ENCODE measurements at regions not wholly inside any gene's neighbourhood (a gene's known extent, or its start where the extent isn't known, plus 50 kb on each side); places are given as distances from the start of the nearest gene placed in this dataset.

- intact Hi-C loops (cut with micrococcal nuclease): loop anchor here (5.0 kb wide), 1 partner anchor 159 kb away; no protein-coding TSS in a partner anchor
- H3K36me3 Mint-ChIP-seq (ENCODE audit: low read depth): no peaks in the 10 kb centered on the region
- H3K27ac Mint-ChIP-seq: peak overlapping the region; percentile 83
- H3K4me1 Mint-ChIP-seq (ENCODE audit: low read depth): peaks cover 26% of the 10 kb centered on the region
- H3K4me3 Mint-ChIP-seq: no peak overlapping the region
- no peaks in the 10 kb centered on the region for H3K9me3 Mint-ChIP-seq
- H3K27me3 Mint-ChIP-seq: no peaks in the 10 kb centered on the region
Observed at GRCh38 chrX:39145859-39146258, 344.6 kb downstream of the MID1IP1 start.

GRCh38 chrX:39149761-39150160, 348.5 kb downstream of the MID1IP1 start:
- intact Hi-C loops (cut with micrococcal nuclease): loop anchor here (5.0 kb wide), 4 partner anchors 162 to 482 kb away; no protein-coding TSS in a partner anchor
- Mint-ChIP-seq H3K27me3 (no peaks in the 10 kb centered on the region), H3K27ac (no peak overlapping the region), H3K4me3 (no peak overlapping the region), H3K4me1 (ENCODE audit: low read depth) (peaks cover 12% of the 10 kb centered on the region), H3K9me3 (no peaks in the 10 kb centered on the region), H3K36me3 (ENCODE audit: low read depth) (no peaks in the 10 kb centered on the region)

GRCh38 chrX:39150220-39150619, 349.0 kb downstream of the MID1IP1 start:
- peaks cover 9% of the 10 kb centered on the region for H3K4me1 Mint-ChIP-seq (ENCODE audit: low read depth)
- no peaks in the 10 kb centered on the region for H3K27me3 Mint-ChIP-seq
- H3K27ac Mint-ChIP-seq: no peak overlapping the region
- H3K9me3 Mint-ChIP-seq: no peaks in the 10 kb centered on the region
- H3K4me3 Mint-ChIP-seq: no peak overlapping the region
- no peaks in the 10 kb centered on the region for H3K36me3 Mint-ChIP-seq (ENCODE audit: low read depth)
- intact Hi-C loops (cut with micrococcal nuclease): loop anchor here (5.0 kb wide), 3 partner anchors 383 to 483 kb away; no protein-coding TSS in a partner anchor

GRCh38 chrX:39150621-39151020, 349.4 kb downstream of the MID1IP1 start:
- intact Hi-C loops (cut with micrococcal nuclease): loop anchor here (5.0 kb wide), 3 partner anchors 383 to 483 kb away; no protein-coding TSS in a partner anchor
- Mint-ChIP-seq H3K27me3 (no peaks in the 10 kb centered on the region), H3K27ac (no peak overlapping the region), H3K9me3 (no peaks in the 10 kb centered on the region), H3K36me3 (ENCODE audit: low read depth) (no peaks in the 10 kb centered on the region), H3K4me1 (ENCODE audit: low read depth) (peaks cover 9% of the 10 kb centered on the region), H3K4me3 (no peak overlapping the region)

- intact Hi-C loops (cut with micrococcal nuclease): loop anchor here (5.0 kb wide), 3 partner anchors 385 to 485 kb away; no protein-coding TSS in a partner anchor
- H3K27me3 Mint-ChIP-seq: peaks cover 3% of the 10 kb centered on the region
Observed at GRCh38 chrX:39152106-39152649, 350.9 kb downstream of the MID1IP1 start.

DNA sequence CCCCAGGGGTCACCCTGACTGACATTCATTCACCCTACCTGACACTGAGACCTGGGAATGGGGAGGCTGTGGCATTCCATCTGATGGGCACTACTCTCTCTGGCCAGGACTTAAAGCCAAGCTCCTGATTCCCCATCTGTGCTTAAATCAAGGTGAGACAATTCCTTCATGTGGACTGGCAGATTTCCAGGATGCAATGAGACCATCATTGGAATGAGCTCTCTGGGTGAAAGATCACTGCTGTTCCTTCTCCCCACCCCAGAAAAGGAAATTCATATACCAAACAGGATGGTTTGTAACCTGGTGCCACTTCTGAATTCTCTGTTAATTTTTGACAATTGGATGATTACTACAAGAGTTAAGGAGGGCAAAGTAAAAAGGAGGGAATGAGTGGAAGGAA, 354.8 kb downstream of the MID1IP1 start:
- Mint-ChIP-seq H3K4me1 (ENCODE audit: low read depth) (peaks cover 31% of the 10 kb centered on the region), H3K9me3 (no peaks in the 10 kb centered on the region), H3K36me3 (ENCODE audit: low read depth) (no peaks in the 10 kb centered on the region), H3K27me3 (peaks cover 10% of the 10 kb centered on the region), H3K27ac (no peak overlapping the region), H3K4me3 (no peak overlapping the region)
- intact Hi-C loops (cut with micrococcal nuclease): no loop called here

More at GRCh38 chrX:39152106-39152649, 350.9 kb downstream of the MID1IP1 start:
- peaks cover 9% of the 10 kb centered on the region for H3K4me1 Mint-ChIP-seq (ENCODE audit: low read depth)
- no peaks in the 10 kb centered on the region for H3K9me3 Mint-ChIP-seq
- H3K4me3 Mint-ChIP-seq: no peak overlapping the region
- H3K27ac Mint-ChIP-seq: no peak overlapping the region
- no peaks in the 10 kb centered on the region for H3K36me3 Mint-ChIP-seq (ENCODE audit: low read depth)

DNA sequence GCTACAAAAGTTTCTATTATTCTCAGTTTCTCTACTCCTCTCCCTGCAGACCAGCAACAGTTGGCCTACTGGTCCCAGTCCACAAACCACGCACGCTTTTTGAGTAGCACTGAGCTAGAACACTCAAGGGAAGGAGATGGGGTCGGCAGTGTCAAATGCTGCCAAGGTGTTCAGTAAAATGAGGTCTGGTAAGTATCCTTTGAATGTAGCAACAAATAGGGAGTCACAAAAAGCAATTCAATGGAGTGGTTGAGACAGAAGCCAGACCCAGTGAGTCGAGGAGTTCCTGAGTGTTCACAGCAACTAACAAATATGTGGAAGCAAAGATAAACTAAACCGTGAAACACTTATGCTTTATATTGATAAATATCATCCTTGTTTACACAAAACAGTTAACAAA, 355.7 kb downstream of the MID1IP1 start:
- Mint-ChIP-seq H3K9me3 (no peaks in the 10 kb centered on the region), H3K4me3 (no peak overlapping the region), H3K4me1 (ENCODE audit: low read depth) (peaks cover 40% of the 10 kb centered on the region), H3K36me3 (ENCODE audit: low read depth) (no peaks in the 10 kb centered on the region), H3K27me3 (peaks cover 13% of the 10 kb centered on the region), H3K27ac (no peak overlapping the region)
- intact Hi-C loops (cut with micrococcal nuclease): no loop called here

DNA sequence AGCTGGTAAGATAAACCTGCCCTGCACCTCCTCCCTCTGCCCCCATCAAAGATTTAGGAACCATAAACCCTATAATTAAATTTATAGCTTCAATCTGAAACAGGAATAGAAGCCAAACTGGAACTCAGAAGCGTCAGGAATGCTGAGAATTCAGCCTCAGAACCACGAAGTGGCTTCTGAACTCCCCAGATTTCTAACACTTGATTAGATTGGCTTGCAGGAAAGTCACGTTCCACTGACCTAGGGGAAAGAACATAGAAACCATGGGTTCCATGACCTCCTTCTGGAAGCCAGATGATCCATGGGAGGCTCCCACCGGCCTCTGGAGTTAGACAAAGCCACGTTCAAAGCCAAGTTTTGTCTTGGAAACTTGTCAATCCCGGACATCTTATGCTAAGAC, 356.5 kb downstream of the MID1IP1 start:
- Mint-ChIP-seq H3K27ac (peak overlapping the region; percentile 32), H3K36me3 (ENCODE audit: low read depth) (no peaks in the 10 kb centered on the region), H3K27me3 (peaks cover 20% of the 10 kb centered on the region), H3K4me1 (ENCODE audit: low read depth) (peaks cover 48% of the 10 kb centered on the region), H3K9me3 (no peaks in the 10 kb centered on the region), H3K4me3 (no peak overlapping the region)
- intact Hi-C loops (cut with micrococcal nuclease): no loop called here

GRCh38 chrX:39158801-39159657, 357.8 kb downstream of the MID1IP1 start:
- H3K36me3 Mint-ChIP-seq (ENCODE audit: low read depth): no peaks in the 10 kb centered on the region
- intact Hi-C loops (cut with micrococcal nuclease): no loop called here
- peaks cover 24% of the 10 kb centered on the region for H3K27me3 Mint-ChIP-seq
- no peaks in the 10 kb centered on the region for H3K9me3 Mint-ChIP-seq
- H3K4me1 Mint-ChIP-seq (ENCODE audit: low read depth): peaks cover 51% of the 10 kb centered on the region
- H3K27ac Mint-ChIP-seq: peak overlapping the region; percentile 78
- H3K4me3 Mint-ChIP-seq: peak overlapping the region; percentile 39

GRCh38 chrX:39159921-39160507, 358.8 kb downstream of the MID1IP1 start:
- peaks cover 28% of the 10 kb centered on the region for H3K27me3 Mint-ChIP-seq
- no peak overlapping the region for H3K4me3 Mint-ChIP-seq
- H3K27ac Mint-ChIP-seq: peak overlapping the region; percentile 78
- no peaks in the 10 kb centered on the region for H3K36me3 Mint-ChIP-seq (ENCODE audit: low read depth)
- H3K4me1 Mint-ChIP-seq (ENCODE audit: low read depth): peaks cover 51% of the 10 kb centered on the region
- H3K9me3 Mint-ChIP-seq: no peaks in the 10 kb centered on the region
- intact Hi-C loops (cut with micrococcal nuclease): loop anchor here (10.0 kb wide), 1 partner anchor 85 kb away; no protein-coding TSS in a partner anchor

GRCh38 chrX:39161611-39162255, 360.5 kb downstream of the MID1IP1 start:
- H3K27me3 Mint-ChIP-seq: peaks cover 32% of the 10 kb centered on the region
- no peak overlapping the region for H3K27ac Mint-ChIP-seq
- H3K4me1 Mint-ChIP-seq (ENCODE audit: low read depth): peaks cover 51% of the 10 kb centered on the region
- no peaks in the 10 kb centered on the region for H3K36me3 Mint-ChIP-seq (ENCODE audit: low read depth)
- no peaks in the 10 kb centered on the region for H3K9me3 Mint-ChIP-seq
- intact Hi-C loops (cut with micrococcal nuclease): loop anchor here (10.0 kb wide), 1 partner anchor 83 kb away; no protein-coding TSS in a partner anchor
- H3K4me3 Mint-ChIP-seq: peak overlapping the region; percentile 1

DNA sequence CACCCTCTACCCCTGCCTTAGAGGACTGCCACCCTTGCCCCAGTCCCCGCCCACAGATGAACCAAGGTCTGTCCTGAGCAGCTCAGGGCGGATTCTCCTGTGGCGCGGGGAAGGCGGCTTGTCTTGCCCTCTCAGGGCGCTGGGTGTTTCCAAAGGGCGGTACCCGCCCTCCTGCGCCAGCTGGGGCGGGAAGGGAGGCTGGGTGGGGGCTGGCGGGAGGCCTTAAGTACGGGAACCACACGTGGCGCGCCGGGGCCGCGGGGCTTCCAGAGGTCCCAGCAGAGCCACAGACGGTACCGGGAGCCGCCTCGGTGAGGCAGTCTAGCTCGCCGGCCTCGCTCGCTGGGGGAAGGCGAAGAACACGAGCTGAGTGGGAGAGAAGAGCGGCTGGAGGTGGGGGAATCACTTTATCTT, 361.1 kb downstream of the MID1IP1 start:
- Mint-ChIP-seq H3K36me3 (ENCODE audit: low read depth) (no peaks in the 10 kb centered on the region), H3K9me3 (no peaks in the 10 kb centered on the region), H3K4me1 (ENCODE audit: low read depth) (peaks cover 51% of the 10 kb centered on the region), H3K27ac (no peak overlapping the region), H3K27me3 (peaks cover 31% of the 10 kb centered on the region), H3K4me3 (peak overlapping the region; percentile 53)
- intact Hi-C loops (cut with micrococcal nuclease): loop anchor here (10.0 kb wide), 1 partner anchor 82 kb away; no protein-coding TSS in a partner anchor

- no peaks in the 10 kb centered on the region for H3K36me3 Mint-ChIP-seq (ENCODE audit: low read depth)
- peaks cover 42% of the 10 kb centered on the region for H3K4me1 Mint-ChIP-seq (ENCODE audit: low read depth)
- H3K27me3 Mint-ChIP-seq: peaks cover 31% of the 10 kb centered on the region
- H3K27ac Mint-ChIP-seq: no peak overlapping the region
- no peaks in the 10 kb centered on the region for H3K9me3 Mint-ChIP-seq
- no peak overlapping the region for H3K4me3 Mint-ChIP-seq
- intact Hi-C loops (cut with micrococcal nuclease): loop anchor here (10.0 kb wide), 1 partner anchor 81 kb away; no protein-coding TSS in a partner anchor
Observed at GRCh38 chrX:39163581-39164126, 362.4 kb downstream of the MID1IP1 start.
